ENCODE measurements at regions not wholly inside any gene's neighbourhood (a gene's known extent, or its start where the extent isn't known, plus 50 kb on each side); places are given as distances from the start of the nearest gene placed in this dataset.

GRCh38 chr13:21282065-21282464, 105.6 kb downstream of the MRPL57 start:
- no peak for TF ChIP-seq CTCF (IDR thresholded peaks at IDR 0.05; ENCODE audit: insufficient read depth, low read depth, low read length)
- TF ChIP-seq EZH2 (IDR thresholded peaks at IDR 0.05; ENCODE audit: insufficient read depth, low read length) = no peak
